C4-2B (cell line): ENCODE measurements at regions not wholly inside any gene's neighbourhood (a gene's known extent, or its start where the extent isn't known, plus 50 kb on each side); places are given as distances from the start of the nearest gene placed in this dataset.

Experiments used
- H3K27ac ChIP-seq: fragments of 450-650 bp; 2 replicates; pipeline ENCODE4 v1.5.1; 2017
- CTCF ChIP-seq: fragments of 450-650 bp; conservative IDR thresholded peaks from 2 replicates; pipeline ENCODE4 v1.5.1; 2017; ENCODE audit warnings: mild to moderate bottlenecking
- ZFX ChIP-seq: fragments of 450-650 bp; IDR thresholded peaks from 2 replicates; pipeline ENCODE4 v1.6.1; 2017

GRCh38 chr5:116795189-116795588 lies 220.6 kb upstream of the SEMA6A start:
- H3K27ac ChIP-seq: no peak overlapping the region
- TF ChIP-seq ZFX (no peak), CTCF (no peak)

- H3K27ac ChIP-seq: no peak overlapping the region
- TF ChIP-seq CTCF (no peak), ZFX (no peak)
These were observed 214.9 kb upstream of the SEMA6A start for GRCh38 chr5:116789522-116789921.

GRCh38 chr5:116788851-116789403 lies 214.3 kb upstream of the SEMA6A start:
- TF ChIP-seq CTCF: no peak
- TF ChIP-seq ZFX: no peak
- H3K27ac ChIP-seq: no peak overlapping the region; the same call in 1 of the 2 replicates

GRCh38 chr5:116787570-116787969 lies 212.9 kb upstream of the SEMA6A start:
- TF ChIP-seq CTCF (no peak), ZFX (no peak)

GRCh38 chr5:116785106-116785505 lies 210.5 kb upstream of the SEMA6A start:
- H3K27ac ChIP-seq: no peak overlapping the region
- TF ChIP-seq ZFX (no peak), CTCF (no peak)

More at GRCh38 chr5:116787570-116787969, 212.9 kb upstream of the SEMA6A start:
- H3K27ac ChIP-seq: no peak overlapping the region

- TF ChIP-seq ZFX (no peak), CTCF (no peak)
- no peak overlapping the region for H3K27ac ChIP-seq
These were observed 205.2 kb upstream of the SEMA6A start for GRCh38 chr5:116779846-116780245.

- TF ChIP-seq ZFX: no peak
- no peak for TF ChIP-seq CTCF
- no peak overlapping the region for H3K27ac ChIP-seq
These were observed 204.1 kb upstream of the SEMA6A start for GRCh38 chr5:116778651-116779280.
